ENCODE measurements at regions not wholly inside any gene's neighbourhood (a gene's known extent, or its start where the extent isn't known, plus 50 kb on each side); places are given as distances from the start of the nearest gene placed in this dataset.

- Histone ChIP-seq H2BK5ac (ENCODE audit: insufficient read length, low read length) (no peak overlapping the region), H3T11ph (ENCODE audit: low read length) (no peak overlapping the region), H3K4ac (ENCODE audit: low read depth, low read length) (no peak overlapping the region), H2BK12ac (ENCODE audit: insufficient read length, low read depth, low read length) (no peak overlapping the region), H3K23ac (ENCODE audit: insufficient read length, low read depth, low read length) (no peak overlapping the region), H3K56ac (ENCODE audit: insufficient read length, low read depth, low read length) (no peak overlapping the region), H2BK120ac (ENCODE audit: low read depth, low read length, poor library complexity, severe bottlenecking) (no peak overlapping the region), H4K8ac (replicated peaks; ENCODE audit: insufficient read length, low read depth, low read length) (no peak overlapping the region), H4K5ac (ENCODE audit: insufficient read length, low read depth, low read length) (no peak overlapping the region), H3K79me1 (ENCODE audit: insufficient read depth, low read depth, low read length, poor library complexity, severe bottlenecking) (no peaks in the 10 kb centered on the region), H3K4me2 (ENCODE audit: insufficient read depth, insufficient read length, low read length) (no peak overlapping the region), H3K23me2 (ENCODE audit: insufficient read length, low read depth, low read length, poor library complexity, severe bottlenecking) (no peaks in the 10 kb centered on the region), H3K27ac (ENCODE audit: insufficient read length, low read depth, low read length) (no peak overlapping the region), H3K18ac (ENCODE audit: insufficient read length, low read depth, low read length) (no peak overlapping the region), H3K27me3 (ENCODE audit: insufficient read depth, low read length) (no peaks in the 10 kb centered on the region), H4K20me1 (ENCODE audit: control insufficient read depth, insufficient read depth, insufficient read length) (no peaks in the 10 kb centered on the region), H3K4me1 (ENCODE audit: insufficient read depth, low read length) (no peaks in the 10 kb centered on the region), H2AFZ (ENCODE audit: low read length) (no peak overlapping the region), H2AK5ac (ENCODE audit: insufficient read length, low read length) (no peak overlapping the region), H4K91ac (ENCODE audit: insufficient read length, low read depth, low read length) (no peak overlapping the region), H2BK20ac (ENCODE audit: low read depth, low read length, poor library complexity, severe bottlenecking) (no peak overlapping the region), H2BK15ac (ENCODE audit: low read depth, low read length) (no peak overlapping the region), H3K9ac (ENCODE audit: extremely low read depth, insufficient read length, low read length) (no peak overlapping the region), H3K14ac (ENCODE audit: insufficient read depth, low read length) (no peak overlapping the region), H3K9me3 (ENCODE audit: control insufficient read depth, low read depth, low read length) (no peaks in the 10 kb centered on the region), H3K79me2 (ENCODE audit: insufficient read depth, low read length) (no peaks in the 10 kb centered on the region)
- DNase-seq: no peak
- WGBS (ENCODE audit: extremely low coverage, insufficient read length, low lambda C conversion rate): no CpG with 5 or more reads among the region's 4 CpGs
- H3K27me3 Mint-ChIP-seq (ENCODE audit: low read depth): no peaks in the 10 kb centered on the region
- H3K36me3 Mint-ChIP-seq (ENCODE audit: insufficient read depth in 1 of 3, low read depth in 3 of 3): peaks cover 2 to 10% (median 5%) of the 10 kb centered on the region in 3 experiments; a peak in 4 of 7 replicates
- H3K4me1 Mint-ChIP-seq: no peaks in the 10 kb centered on the region
- no peak for TF ChIP-seq CTCF (conservative IDR thresholded peaks at IDR 0.05)
- H3K9me3 Mint-ChIP-seq: peaks cover 6 to 9% of the 10 kb centered on the region in 2 experiments; a peak in 4 of 5 replicates
- no peak overlapping the region for H3K4me3 Mint-ChIP-seq
- H3K27ac Mint-ChIP-seq: no peak overlapping the region
Measured at GRCh38 chr15:35657679-35658311, 111.8 kb upstream of the DPH6 start.

Measured in H9 (cell line).